ENCODE measurements at regions not wholly inside any gene's neighbourhood (a gene's known extent, or its start where the extent isn't known, plus 50 kb on each side); places are given as distances from the start of the nearest gene placed in this dataset.

DNA sequence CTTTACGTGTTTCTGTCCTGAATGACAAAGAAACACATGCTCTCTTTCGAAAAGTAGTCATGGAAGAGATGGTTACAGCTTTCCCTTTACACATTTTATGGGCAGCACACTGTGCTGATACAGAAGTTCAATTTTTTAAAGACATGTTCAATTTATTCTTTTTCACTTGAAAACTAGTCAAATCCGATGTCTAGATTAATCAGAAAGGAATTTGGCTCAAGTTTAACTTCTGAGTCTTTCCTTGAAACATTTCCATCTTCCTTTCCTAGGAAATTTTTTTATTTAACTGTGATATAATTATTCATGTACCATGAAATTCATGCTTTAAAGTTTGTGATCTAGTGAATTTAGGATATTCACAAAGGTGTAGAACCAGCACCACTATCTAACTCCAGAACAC lies 360.1 kb downstream of the TNS3 start:
- DNase-seq = no peak

DNA sequence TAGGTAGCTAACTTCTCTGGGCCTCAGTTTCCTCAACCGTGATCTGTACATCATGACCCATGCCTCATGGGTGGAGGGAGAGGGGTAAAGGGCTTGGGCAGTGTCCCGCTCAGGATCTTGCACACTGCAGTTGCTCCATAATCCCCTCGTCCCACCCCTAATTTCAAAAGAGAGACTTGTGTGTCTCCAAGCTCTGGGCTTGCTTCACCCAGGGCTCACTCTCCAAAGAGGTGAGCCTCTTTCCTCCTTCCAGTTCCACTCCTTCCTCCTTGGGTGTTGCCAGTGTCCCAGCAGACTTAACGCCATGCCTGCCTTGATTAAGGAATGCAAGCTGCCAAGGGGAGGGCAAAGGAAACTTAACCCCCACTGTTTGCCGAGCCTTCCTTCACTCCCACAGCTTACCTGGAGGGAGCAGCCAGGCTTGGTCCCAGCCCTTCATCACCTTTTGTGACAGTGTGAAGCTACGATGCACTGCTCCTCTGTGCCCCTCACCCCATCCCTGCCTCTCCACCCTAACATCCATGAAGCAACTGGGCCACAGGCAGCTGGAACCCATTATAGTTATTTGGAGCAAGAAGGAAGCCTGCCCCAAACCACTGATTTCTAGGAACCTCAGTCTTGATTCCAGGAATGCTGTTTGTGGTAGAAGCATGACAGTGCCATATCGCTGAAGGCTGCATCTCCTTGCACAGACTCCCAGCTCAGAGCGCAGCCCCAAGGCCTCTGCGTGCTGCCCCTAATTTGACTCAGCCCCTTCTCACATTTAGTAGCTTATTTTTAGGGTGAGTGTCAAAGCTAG lies 363.3 kb downstream of the TNS3 start:
- DNase-seq = no peak

DNA sequence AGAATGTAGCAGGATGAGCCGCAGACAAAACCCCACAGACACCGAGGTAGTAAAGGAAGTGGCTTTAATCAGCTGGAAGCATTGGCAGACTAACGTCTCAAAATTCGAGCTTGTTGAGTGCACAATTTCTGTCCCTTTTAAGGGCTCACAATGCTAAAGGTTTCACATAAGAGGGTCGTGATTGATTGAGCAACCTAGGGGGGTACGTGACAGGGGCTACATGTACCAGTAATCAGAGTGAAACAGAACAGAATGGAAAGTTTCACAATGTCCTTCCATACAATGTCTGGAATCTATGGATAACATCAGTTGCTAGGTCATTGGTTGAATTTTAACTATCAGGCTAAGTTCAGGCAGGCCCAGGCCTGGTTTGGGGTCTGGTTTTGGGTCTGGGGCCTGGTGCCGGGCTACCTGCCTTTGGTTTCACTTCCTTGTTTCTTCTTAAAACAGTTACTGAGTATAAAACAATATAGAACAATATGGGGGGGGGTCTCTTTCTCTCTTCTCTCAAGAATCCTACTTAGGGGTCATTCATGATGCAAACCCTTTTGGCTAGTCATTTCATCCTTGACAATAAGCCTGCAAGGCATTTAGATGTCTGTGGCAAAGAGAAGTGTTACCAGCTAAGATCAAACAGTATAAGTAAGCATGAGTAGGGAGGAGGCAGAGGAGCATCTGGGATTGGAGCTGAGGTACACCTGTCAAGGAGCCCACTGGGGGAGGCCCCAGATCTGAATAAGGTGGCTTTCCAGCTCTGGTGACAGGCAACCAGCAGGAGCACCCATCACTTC lies 364.1 kb downstream of the TNS3 start:
- DNase-seq = no peak

DNA sequence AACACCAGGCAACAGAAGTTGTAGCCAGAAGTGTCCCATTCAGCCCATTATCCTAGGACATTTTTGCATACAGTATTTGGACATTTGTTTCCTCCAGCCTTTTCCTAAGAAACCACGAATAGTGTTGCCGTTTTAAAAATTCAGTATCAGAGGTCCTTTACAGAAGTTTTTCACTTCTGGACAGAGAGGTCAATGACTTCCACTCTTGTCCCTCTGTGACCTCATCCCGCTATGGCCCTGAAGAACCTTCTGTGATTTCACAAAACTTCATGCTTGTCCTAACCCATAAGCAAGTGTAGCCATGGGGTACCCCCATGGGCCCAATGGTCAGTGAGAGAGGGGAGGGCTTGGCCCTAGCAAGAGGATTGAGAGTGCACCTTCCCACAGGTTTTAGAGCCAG lies 364.8 kb downstream of the TNS3 start:
- no peak for DNase-seq

GRCh38 chr7:47216439-47216838 lies 365.5 kb downstream of the TNS3 start:
- no peak for DNase-seq

DNA sequence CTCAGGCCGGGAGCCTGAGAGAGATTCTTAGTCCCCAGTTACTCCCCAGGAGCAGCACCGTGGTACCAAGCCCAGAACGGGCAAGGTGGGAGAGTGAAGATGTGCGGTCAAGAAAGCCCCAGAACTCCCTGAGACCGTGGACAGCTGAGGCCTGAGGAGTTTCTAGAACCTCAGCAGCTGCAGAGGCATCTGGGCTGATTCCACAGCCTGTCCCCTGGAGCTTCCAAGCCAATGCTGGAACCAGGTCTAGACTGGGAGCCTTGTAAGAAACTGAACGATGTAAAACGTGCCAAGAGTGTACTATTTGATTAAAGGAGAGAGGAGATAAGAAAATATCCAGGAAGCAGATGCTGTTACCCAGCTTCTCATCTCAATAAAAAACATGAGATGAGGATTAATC lies 366.3 kb downstream of the TNS3 start:
- DNase-seq = no peak

GRCh38 chr7:47215049-47215448 lies 366.9 kb downstream of the TNS3 start:
- no peak for DNase-seq

DNA sequence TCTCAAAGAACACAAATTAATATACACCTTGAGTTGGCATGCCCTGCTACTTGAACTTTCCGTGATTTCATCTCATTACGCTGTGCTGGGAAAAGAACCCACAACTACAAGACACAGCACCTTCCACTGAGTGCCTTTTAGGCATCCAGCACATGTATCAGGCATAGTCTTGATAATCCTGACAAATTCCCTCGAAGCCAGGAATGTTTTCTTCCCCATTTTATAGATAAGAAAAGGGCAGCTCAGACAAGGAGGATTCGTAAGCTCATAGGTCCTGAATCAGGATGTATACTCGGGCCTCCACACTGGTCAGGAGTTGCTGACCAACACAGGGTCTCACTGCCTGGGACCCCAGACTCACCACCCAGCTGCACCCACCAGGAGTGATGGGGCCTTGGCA lies 368.6 kb downstream of the TNS3 start:
- no peak for DNase-seq

- DNase-seq = peak; percentile 77
These were observed 370.4 kb downstream of the TNS3 start for GRCh38 chr7:47211519-47211973.

- DNase-seq = no peak
These were observed 371.5 kb downstream of the TNS3 start for GRCh38 chr7:47210281-47210854.

DNA sequence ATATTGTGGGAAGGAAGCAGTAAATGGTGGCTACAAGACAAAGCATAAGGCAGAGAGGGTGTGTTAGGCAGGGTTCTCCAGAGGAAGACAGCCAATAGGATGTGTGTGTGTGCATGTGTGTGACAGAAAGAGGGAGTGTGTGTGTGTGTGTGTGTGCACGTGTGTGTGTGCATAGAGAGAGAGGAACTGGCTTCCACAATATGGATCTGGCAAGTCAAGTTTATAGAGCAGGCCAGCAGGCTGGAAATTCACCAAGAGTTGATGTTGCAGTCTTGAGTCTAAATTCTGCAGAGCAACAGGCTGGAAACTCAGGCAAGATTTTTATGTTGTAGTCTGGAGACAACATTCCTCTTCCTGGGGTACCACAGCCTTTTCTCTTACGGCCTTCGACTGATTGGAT lies 374.0 kb downstream of the TNS3 start:
- DNase-seq = no peak

GRCh38 chr7:47204709-47205108 lies 377.2 kb downstream of the TNS3 start:
- no peak for DNase-seq

DNA sequence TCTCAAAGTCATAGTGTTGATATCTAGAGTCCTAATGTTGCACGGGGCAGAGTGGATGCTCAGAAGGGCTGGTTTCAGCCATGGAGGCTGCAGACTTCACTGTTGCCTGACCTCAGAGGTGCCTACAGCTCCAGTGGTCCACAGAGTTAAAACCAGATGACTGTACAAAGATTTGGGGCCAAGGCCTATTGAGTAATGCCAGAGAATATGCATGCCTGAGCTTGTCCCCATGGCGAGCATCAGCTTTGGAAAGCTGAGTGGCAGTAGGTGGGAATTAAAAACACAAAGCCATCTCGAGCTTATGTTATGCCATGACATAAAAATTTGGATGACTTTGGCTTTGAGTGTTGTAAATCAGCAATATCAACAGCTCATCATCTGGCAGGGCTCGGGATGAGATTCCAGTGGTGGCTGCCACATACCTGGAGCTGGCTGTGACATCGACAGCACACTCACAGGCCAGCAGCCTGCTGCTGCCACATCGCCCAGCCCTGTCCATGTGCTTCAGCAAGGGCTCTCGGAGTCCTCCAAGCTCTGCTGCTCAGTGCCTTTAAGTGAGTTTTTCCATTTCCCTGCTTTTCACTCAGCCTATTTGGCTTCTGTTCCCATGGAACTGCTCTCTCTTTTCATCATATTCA lies 379.6 kb downstream of the TNS3 start:
- no peak for DNase-seq

DNA sequence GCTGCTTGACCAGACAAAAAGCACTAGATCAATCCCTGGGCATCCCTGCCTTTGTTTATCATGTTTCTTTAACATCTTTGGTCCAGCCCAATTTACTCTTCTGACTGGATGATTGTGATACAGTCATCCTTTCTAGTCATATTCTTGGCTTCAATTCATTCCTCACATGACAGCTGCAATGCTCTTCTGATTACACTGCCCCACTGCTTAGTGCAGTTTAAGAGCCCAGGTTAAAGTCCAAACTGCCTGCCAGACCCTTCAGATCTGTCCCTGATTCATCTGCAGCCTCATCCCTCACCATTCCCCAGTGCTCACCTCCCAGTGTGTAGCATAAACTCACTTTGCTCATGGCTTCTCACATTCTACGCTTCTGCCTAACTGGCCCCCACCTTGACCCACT lies 383.8 kb downstream of the TNS3 start:
- no peak for DNase-seq

DNA sequence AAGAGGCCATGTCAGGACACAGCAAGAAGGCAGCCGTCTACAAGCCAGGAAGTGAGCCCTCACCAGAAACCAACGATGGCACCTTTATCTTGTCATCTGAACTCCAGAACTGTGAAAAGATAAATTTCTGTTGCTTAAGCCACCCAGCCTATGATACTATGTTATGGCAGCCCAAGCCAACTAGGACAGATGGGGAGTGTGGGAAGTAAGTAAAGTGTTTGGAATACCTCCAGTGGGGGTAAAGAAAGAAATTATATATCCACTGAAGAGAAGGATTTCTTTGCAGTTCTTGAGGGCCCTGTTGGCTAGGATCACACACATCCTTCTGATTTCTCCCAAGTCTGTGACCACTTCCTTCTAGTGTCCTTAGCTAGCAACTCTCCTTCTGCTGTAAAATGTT lies 384.4 kb downstream of the TNS3 start:
- DNase-seq = no peak

DNA sequence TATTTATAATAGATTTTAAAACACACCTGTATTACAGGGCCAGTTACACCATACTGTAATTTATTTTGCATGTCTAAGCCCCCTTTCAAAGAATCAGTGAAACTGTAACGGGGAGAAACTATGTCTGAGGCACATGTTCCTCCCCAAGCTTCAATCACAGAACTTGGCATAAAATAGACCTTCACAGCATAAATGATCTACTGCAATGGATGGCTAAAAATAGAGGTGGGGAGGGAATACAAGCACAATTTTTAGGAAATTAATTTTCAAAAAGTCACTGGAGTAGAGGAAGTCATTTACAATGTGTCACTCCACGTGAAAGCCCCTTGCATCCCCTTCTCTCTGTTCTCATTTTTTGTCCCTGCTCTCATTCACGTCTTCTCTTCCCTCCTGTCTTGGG lies 385.2 kb downstream of the TNS3 start:
- DNase-seq = no peak

- no peak for DNase-seq
These were observed 385.7 kb downstream of the TNS3 start for GRCh38 chr7:47196106-47196645.

- DNase-seq = no peak
These were observed 386.3 kb downstream of the TNS3 start for GRCh38 chr7:47195641-47196040.

- no peak for DNase-seq
These were observed 387.3 kb downstream of the TNS3 start for GRCh38 chr7:47194516-47195057.

GRCh38 chr7:47192978-47193377 lies 388.9 kb downstream of the TNS3 start:
- DNase-seq = peak; percentile 79

- no peak for DNase-seq
These were observed 390.0 kb downstream of the TNS3 start for GRCh38 chr7:47191876-47192291.

- no peak for DNase-seq
These were observed 390.6 kb downstream of the TNS3 start for GRCh38 chr7:47191316-47191715.

DNA sequence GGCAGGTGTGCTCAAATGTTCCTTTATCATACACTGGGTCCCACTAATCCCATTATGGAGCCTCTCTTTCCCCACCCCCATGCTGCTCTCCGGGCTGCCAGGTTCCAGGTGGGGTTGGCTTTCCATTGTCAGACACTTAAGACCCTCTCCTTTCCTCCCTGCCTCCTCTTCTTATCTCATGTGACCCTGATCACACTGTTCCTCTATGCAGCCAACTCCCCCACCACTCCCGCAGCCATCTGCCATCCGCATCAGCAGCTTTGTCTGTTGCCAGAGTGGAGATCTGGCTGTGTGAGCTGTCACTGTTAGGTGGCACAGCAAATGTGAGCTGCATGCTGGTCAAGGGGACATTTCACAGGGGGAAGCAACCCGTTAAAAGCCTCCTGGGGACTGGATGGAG lies 391.4 kb downstream of the TNS3 start:
- DNase-seq = peak; percentile 92

Measured in NCI-H2171 treated with DMSO at 0.1 percent for 48 hours (cell line).